H1 (cell line): ENCODE measurements at regions not wholly inside any gene's neighbourhood (a gene's known extent, or its start where the extent isn't known, plus 50 kb on each side); places are given as distances from the start of the nearest gene placed in this dataset.

ENCODE experiments used
- CTCF ChIA-PET: fragments of 300-600 bp; sonication (Branson Sonifier 250); formaldehyde crosslinking; loops from one replicate; lab custom pipeline; 2021; ENCODE audit not compliant: partially characterized antibody; lab: Charles Lee
- POLR2A ChIA-PET: fragments of 300-600 bp; sonication (Branson Sonifier 250); formaldehyde crosslinking; loops from one replicate; lab custom pipeline; 2021; ENCODE audit warnings: inconsistent platforms; ENCODE audit not compliant: partially characterized antibody; lab: Charles Lee
- DNase-seq, 2 experiments: peaks; one replicate each; pipeline versions ENCODE4 v3.0.0 to v3.0.0-alpha.2; 2010 to 2022; ENCODE audit warnings: low spot score in 2 of 2, low read depth in 1 of 2, mixed read lengths in 1 of 2
- FAIRE-seq: peaks from 2 replicates; lab custom pipeline; 2011; peaks lifted over from hg19 to GRCh38; lab: Jason Lieb, UNC
- H2AFZ ChIP-seq: 2 replicates; pipeline ENCODE4 v1.8.1; 2012; ENCODE audit warnings: low read length, inconsistent platforms
- H2AK5ac ChIP-seq: 2 replicates; pipeline ENCODE4 v1.6.1; 2013; ENCODE audit warnings: low read depth, low read length
- H2BK120ac ChIP-seq: replicated peaks from 2 replicates; pipeline ENCODE3; 2013; ENCODE audit warnings: low read depth, low read length, inconsistent platforms
- H2BK12ac ChIP-seq: 2 replicates; pipeline ENCODE4 v1.6.1; 2013; ENCODE audit warnings: low read depth, low read length
- H2BK15ac ChIP-seq: 2 replicates; pipeline ENCODE4 v1.6.1; 2013; ENCODE audit warnings: low read length
- H2BK20ac ChIP-seq: 2 replicates; pipeline ENCODE4 v1.6.1; 2013; ENCODE audit warnings: low read length
- H2BK5ac ChIP-seq: 2 replicates; pipeline ENCODE4 v1.6.1; 2013; ENCODE audit warnings: low read depth, low read length
- H3K14ac ChIP-seq: 2 replicates; pipeline ENCODE4 v1.6.1; 2013; ENCODE audit warnings: inconsistent platforms; ENCODE audit not compliant: insufficient read length
- H3K18ac ChIP-seq: 2 replicates; pipeline ENCODE4 v1.6.1; 2013; ENCODE audit warnings: low read length; ENCODE audit errors: extremely low read depth
- H3K23ac ChIP-seq: 2 replicates; pipeline ENCODE4 v1.6.1; 2013; ENCODE audit warnings: inconsistent platforms; ENCODE audit not compliant: insufficient read length
- H3K23me2 ChIP-seq: 2 replicates; pipeline ENCODE4 v1.6.1; 2013; ENCODE audit warnings: low read depth, low read length
- H3K27ac ChIP-seq: 2 replicates; pipeline ENCODE4 v1.6.1; 2011; ENCODE audit warnings: low read depth, low read length, inconsistent platforms
- H3K27me3 ChIP-seq, 4 experiments: replicated peaks in 1 of 4; 1 replicate in 1 of 4; 2 replicates in 3 of 4; pipeline versions ENCODE4 v1.6.1 to v1.8.1; 2011 to 2013; ENCODE audit warnings: low read length in 3 of 4, mild to moderate bottlenecking in 3 of 4, inconsistent platforms in 2 of 4, mixed read lengths in 2 of 4, moderate library complexity in 1 of 4; ENCODE audit not compliant: control insufficient read depth in 3 of 4, insufficient read depth in 3 of 4; ENCODE audit errors: extremely low read depth in 1 of 4
- H3K36me3 ChIP-seq, 4 experiments: 2 replicates each; pipeline versions ENCODE4 v1.6.1 to v1.8.1; 2011 to 2013; ENCODE audit warnings: mild to moderate bottlenecking in 4 of 4, low read length in 3 of 4, moderate library complexity in 2 of 4, control low read depth in 1 of 4, inconsistent platforms in 1 of 4; ENCODE audit not compliant: insufficient read depth in 4 of 4, control insufficient read depth in 2 of 4
- H3K4ac ChIP-seq: replicated peaks from 2 replicates; pipeline ENCODE3; 2013; ENCODE audit warnings: low read length, low read depth, mixed read lengths, inconsistent platforms; ENCODE audit not compliant: insufficient read length
- H3K4me1 ChIP-seq, 4 experiments: replicated peaks in 1 of 4; 1 replicate in 1 of 4; 2 replicates in 3 of 4; pipeline versions ENCODE4 v1.6.1 to v1.8.1; 2011 to 2013; ENCODE audit warnings: low read length in 3 of 4, inconsistent platforms in 2 of 4, mixed read lengths in 1 of 4; ENCODE audit not compliant: insufficient read depth in 4 of 4, control insufficient read depth in 3 of 4
- H3K4me2 ChIP-seq, 2 experiments: 2 replicates each; pipeline versions ENCODE4 v1.6.1 to v1.8.1; 2011 to 2013; ENCODE audit warnings: low read depth in 2 of 2, low read length in 2 of 2, control low read depth in 1 of 2, inconsistent platforms in 1 of 2, mild to moderate bottlenecking in 1 of 2; ENCODE audit not compliant: insufficient read depth in 1 of 2
- H3K4me3 ChIP-seq, 4 experiments: fragments of 200-600, 300-600 bp in 1 of 4; sonication (generic), shearing (Covaris generic), sonication (Bioruptor Twin) in 1 of 4; 2 replicates each; pipeline versions ENCODE4 v1.5.1 to v1.8.1; 2011 to 2016; ENCODE audit warnings: low read length in 4 of 4, low read depth in 3 of 4, control low read depth in 2 of 4, inconsistent platforms in 2 of 4, mild to moderate bottlenecking in 2 of 4, mixed read lengths in 1 of 4, moderate library complexity in 1 of 4; ENCODE audit not compliant: insufficient read depth in 2 of 4; ENCODE audit errors: extremely low read depth in 1 of 4
- H3K56ac ChIP-seq: replicated peaks from 2 replicates; pipeline ENCODE3; 2013; ENCODE audit warnings: low read depth, mild to moderate bottlenecking, mixed read lengths, low read length, inconsistent platforms; ENCODE audit not compliant: insufficient read length
- H3K79me1 ChIP-seq: 2 replicates; pipeline ENCODE4 v1.6.1; 2013; ENCODE audit warnings: low read depth, low read length, control low read depth
- H3K79me2 ChIP-seq, 2 experiments: 2 replicates each; pipeline versions ENCODE4 v1.6.1 to v1.8.1; 2012 to 2013; ENCODE audit warnings: low read length in 2 of 2, mild to moderate bottlenecking in 2 of 2, inconsistent platforms in 1 of 2; ENCODE audit not compliant: insufficient read depth in 2 of 2, control insufficient read depth in 1 of 2
- H3K9ac ChIP-seq, 4 experiments: replicated peaks in 1 of 4; 1 replicate in 1 of 4; 2 replicates in 3 of 4; pipeline versions ENCODE4 v1.6.1 to v1.8.1; 2011 to 2013; ENCODE audit warnings: low read depth in 3 of 4, low read length in 3 of 4, control low read depth in 2 of 4, mild to moderate bottlenecking in 2 of 4, moderate library complexity in 2 of 4, inconsistent platforms in 1 of 4; ENCODE audit errors: extremely low read depth in 1 of 4
- H3K9me3 ChIP-seq, 2 experiments: 2 replicates each; pipeline versions ENCODE4 v1.6.1 to v1.8.1; 2012 to 2013; ENCODE audit warnings: mild to moderate bottlenecking in 2 of 2, moderate library complexity in 2 of 2, control low read depth in 1 of 2, inconsistent platforms in 1 of 2, low read depth in 1 of 2, low read length in 1 of 2, mixed read lengths in 1 of 2; ENCODE audit not compliant: insufficient read depth in 2 of 2
- H4K20me1 ChIP-seq, 2 experiments: replicated peaks in 1 of 2; 2 replicates each; pipeline versions ENCODE3 to v1.8.1; 2011 to 2013; ENCODE audit warnings: inconsistent platforms in 2 of 2, low read length in 2 of 2, mild to moderate bottlenecking in 1 of 2; ENCODE audit not compliant: insufficient read depth in 2 of 2, control insufficient read depth in 1 of 2
- H4K5ac ChIP-seq: 2 replicates; pipeline ENCODE4 v1.6.1; 2013; ENCODE audit warnings: low read length, low read depth, mixed read lengths, inconsistent platforms; ENCODE audit not compliant: insufficient read length
- H4K8ac ChIP-seq: 2 replicates; pipeline ENCODE4 v1.8.0; 2013; ENCODE audit warnings: mild to moderate bottlenecking, moderate library complexity, low read length, inconsistent platforms; ENCODE audit not compliant: insufficient read depth; ENCODE audit errors: extremely low read depth
- H4K91ac ChIP-seq: replicated peaks from 2 replicates; pipeline ENCODE3; 2013; ENCODE audit warnings: low read length, mixed read lengths, inconsistent platforms; ENCODE audit not compliant: insufficient read length
- ATF3 ChIP-seq: IDR thresholded peaks from 2 replicates; pipeline ENCODE4 v1.6.1; 2011; ENCODE audit warnings: low read depth, mild to moderate bottlenecking, low read length; ENCODE audit not compliant: insufficient read depth
- CEBPB ChIP-seq: IDR thresholded peaks from 2 replicates; pipeline ENCODE4 v1.6.1; 2012; ENCODE audit warnings: low read depth, low read length
- CHD1 ChIP-seq: IDR thresholded peaks from 2 replicates; pipeline ENCODE4 v1.6.1; 2012; ENCODE audit warnings: low read depth, low read length, improper control_type of control experiment
- E2F6 ChIP-seq: IDR thresholded peaks from 2 replicates; pipeline ENCODE4 v1.6.1; 2012; ENCODE audit warnings: inconsistent platforms
- HDAC6 ChIP-seq: IDR thresholded peaks from one replicate; pipeline ENCODE4 v1.7.1; 2012; ENCODE audit warnings: low read depth, mild to moderate bottlenecking, inconsistent platforms, low read length, moderate library complexity
- KDM4A ChIP-seq: IDR thresholded peaks from one replicate; pipeline ENCODE4 v1.7.1; 2012; ENCODE audit warnings: low read depth, mild to moderate bottlenecking, moderate library complexity, low read length, inconsistent platforms; ENCODE audit not compliant: severe bottlenecking
- NRF1 ChIP-seq: IDR thresholded peaks from 2 replicates; pipeline ENCODE4 v1.6.1; 2011; ENCODE audit warnings: mild to moderate bottlenecking, low read depth, low read length, improper control_type of control experiment
- POU5F1 ChIP-seq: IDR thresholded peaks from 2 replicates; pipeline ENCODE4 v1.6.1; 2011; ENCODE audit warnings: low read depth, mild to moderate bottlenecking, low read length, moderate library complexity
- RFX5 ChIP-seq: IDR thresholded peaks from 2 replicates; pipeline ENCODE4 v1.6.1; 2011; ENCODE audit warnings: low read depth, low read length, improper control_type of control experiment, borderline replicate concordance
- SP2 ChIP-seq: IDR thresholded peaks from 2 replicates; pipeline ENCODE4 v1.6.1; 2012; ENCODE audit warnings: mild to moderate bottlenecking, low read length, inconsistent platforms
- SRF ChIP-seq: IDR thresholded peaks from 2 replicates; pipeline ENCODE4 v1.6.1; 2011; ENCODE audit warnings: mild to moderate bottlenecking, low read depth, low read length, moderate library complexity
- TBP ChIP-seq: IDR thresholded peaks from 2 replicates; pipeline ENCODE4 v1.6.1; 2011; ENCODE audit warnings: low read depth, low read length, improper control_type of control experiment
- WGBS, 2 experiments: shearing (Covaris generic) in 1 of 2; methylation state at CpG; one replicate each; pipeline versions ENCODE4 v1.1.6 to v1.1.7; 2013 to 2015; ENCODE audit warnings: low lambda C conversion rate in 2 of 2, mixed read lengths in 2 of 2, inconsistent platforms in 1 of 2, low coverage in 1 of 2, missing lambda C conversion rate in 1 of 2; ENCODE audit not compliant: insufficient replicate concordance in 2 of 2, insufficient coverage in 1 of 2, insufficient read length in 1 of 2; ENCODE audit errors: extremely low coverage in 1 of 2, missing lambda C conversion rate in 1 of 2; 5-methylcytosine and 5-hydroxymethylcytosine counted together

GRCh38 chr2:118686346-118686745 lies 161.1 kb downstream of the EN1 start:
- Histone ChIP-seq H3K79me1 (no peaks in the 10 kb centered on the region), H3K9me3 (no peaks in the 10 kb centered on the region), H3K4me1 (no peaks in the 10 kb centered on the region), H3K9ac (no peak overlapping the region), H4K20me1 (no peaks in the 10 kb centered on the region), H2BK5ac (no peak overlapping the region), H4K5ac (no peak overlapping the region), H3K18ac (no peak overlapping the region), H3K4ac (no peak overlapping the region), H3K79me2 (no peaks in the 10 kb centered on the region), H3K56ac (no peak overlapping the region), H2AK5ac (no peak overlapping the region), H2BK120ac (no peak overlapping the region), H3K27me3 (no peaks in the 10 kb centered on the region), H4K8ac (no peak overlapping the region), H3K4me2 (no peak overlapping the region), H2BK20ac (no peak overlapping the region), H3K23me2 (no peaks in the 10 kb centered on the region), H3K27ac (no peak overlapping the region), H3K14ac (no peak overlapping the region), H4K91ac (no peak overlapping the region), H2BK12ac (no peak overlapping the region), H3K4me3 (no peak overlapping the region), H2AFZ (no peak overlapping the region), H3K23ac (no peak overlapping the region), H3K36me3 (no peaks in the 10 kb centered on the region), H2BK15ac (no peak overlapping the region)
- CTCF ChIA-PET = no interaction called here
- no peak for TF ChIP-seq SP2
- TF ChIP-seq CEBPB = no peak
- no peak for TF ChIP-seq SRF
- TF ChIP-seq ATF3 = no peak
- no peak for TF ChIP-seq KDM4A
- TF ChIP-seq E2F6 = no peak
- TF ChIP-seq HDAC6 = no peak
- no peak for TF ChIP-seq POU5F1
- no peak for TF ChIP-seq NRF1
- no peak for TF ChIP-seq RFX5
- TF ChIP-seq CHD1 = no peak
- TF ChIP-seq TBP = no peak
- POLR2A ChIA-PET = no interaction called here
- FAIRE-seq (no peak), DNase-seq (no peak)
- 86% methylated on average over 1 of the region's 1 CpG; no CpG with 5 or more reads in 1 of the 2 experiments for WGBS, 2 experiments
